ENCODE measurements at regions not wholly inside any gene's neighbourhood (a gene's known extent, or its start where the extent isn't known, plus 50 kb on each side); places are given as distances from the start of the nearest gene placed in this dataset.

- TF ChIP-seq TCF7L2 (IDR thresholded peaks at IDR 0.05; ENCODE audit: low read depth, low read length) (no peak), CHD4 (IDR thresholded peaks at IDR 0.05; ENCODE audit: insufficient read depth, insufficient replicate concordance, low read depth, low read length, poor library complexity, severe bottlenecking) (peak; percentile 97), FOXA1 (IDR thresholded peaks at IDR 0.05; ENCODE audit: borderline replicate concordance) (0 out of 2 replicates have a peak, but pooled peaks have one; percentile 16), ZFP36 (IDR thresholded peaks at IDR 0.05; ENCODE audit: low read depth, low read length, partially characterized antibody) (peak; percentile 67), VEZF1 (CRISPR knock-in tag; IDR thresholded peaks at IDR 0.05) (peak; percentile 58; the same call in 1 of the 2 replicates), FOXM1 (IDR thresholded peaks at IDR 0.05; ENCODE audit: low read depth) (peak; percentile 85), FOXM1 (CRISPR knock-in tag; IDR thresholded peaks at IDR 0.05; ENCODE audit: low read depth) (no peak), POLR2H (tag; IDR thresholded peaks at IDR 0.05; ENCODE audit: low read depth) (peak; percentile 74; the same call in 1 of the 2 replicates), L3MBTL2 (IDR thresholded peaks at IDR 0.05) (peak; percentile 35), TCF3 (CRISPR knock-in tag; IDR thresholded peaks at IDR 0.05) (peak; percentile 96), ATF7 (IDR thresholded peaks at IDR 0.05) (peak; percentile 92), SNIP1 (IDR thresholded peaks at IDR 0.05; ENCODE audit: low read depth) (no peak), ELF2 (CRISPR knock-in tag; IDR thresholded peaks at IDR 0.05) (0 out of 2 replicates have a peak, but pooled peaks have one; percentile 3), GTF3C2 (IDR thresholded peaks at IDR 0.05; ENCODE audit: borderline replicate concordance, extremely low read depth, insufficient read length) (no peak), E2F5 (CRISPR knock-in tag; IDR thresholded peaks at IDR 0.05) (no peak), SREBF1 (IDR thresholded peaks at IDR 0.05; ENCODE audit: borderline replicate concordance, low read depth, low read length) (no peak), MTA1 (IDR thresholded peaks at IDR 0.05; ENCODE audit: borderline replicate concordance) (peak; percentile 78), STAT5A (IDR thresholded peaks at IDR 0.05; ENCODE audit: borderline replicate concordance, low read length) (peak; percentile 90), ZNF644 (tag; IDR thresholded peaks at IDR 0.05; ENCODE audit: low read depth) (no peak), DMBX1 (CRISPR knock-in tag; IDR thresholded peaks at IDR 0.05; ENCODE audit: borderline replicate concordance) (peak; percentile 90), E2F6 (IDR thresholded peaks at IDR 0.05; ENCODE audit: borderline replicate concordance in 1 of 2, extremely low read depth in 1 of 2, insufficient read depth in 1 of 2, insufficient read length in 1 of 2, low read depth in 1 of 2, low read length in 1 of 2, poor library complexity in 1 of 2, severe bottlenecking in 1 of 2) (peak; percentile 30 to 60), SMAD4 (CRISPR knock-in tag; conservative IDR thresholded peaks at IDR 0.05) (peak; percentile 94)
Observed at GRCh38 chr1:58883888-58884482, 100.1 kb upstream of the JUN start (continued).
